ENCODE measurements at regions not wholly inside any gene's neighbourhood (a gene's known extent, or its start where the extent isn't known, plus 50 kb on each side); places are given as distances from the start of the nearest gene placed in this dataset.

GRCh38 chr9:80385246-80385645 lies 813.5 kb downstream of the TLE4 start:
- no peak overlapping the region for H4K91ac ChIP-seq (replicated peaks; ENCODE audit: insufficient read length, low read length)
- no peak overlapping the region for H2AFZ ChIP-seq (ENCODE audit: low read length)
- no peak overlapping the region for H2AK5ac ChIP-seq (ENCODE audit: low read depth, low read length)
- ChIA-PET POLR2A (ENCODE audit: partially characterized antibody) (no interaction called here), CTCF (ENCODE audit: partially characterized antibody) (no interaction called here)
- H4K5ac ChIP-seq (ENCODE audit: insufficient read length, low read depth, low read length): no peak overlapping the region
- no peak overlapping the region for H3K4ac ChIP-seq (replicated peaks; ENCODE audit: insufficient read length, low read depth, low read length)
- no peaks in the 10 kb centered on the region for H3K23me2 ChIP-seq (ENCODE audit: low read depth, low read length)
- H3K9ac ChIP-seq (replicated peaks in 1 of 4; ENCODE audit: extremely low read depth in 1 of 4, low read depth in 3 of 4, low read length in 3 of 4): no peak overlapping the region
- no peak overlapping the region for H2BK20ac ChIP-seq (ENCODE audit: low read length)
- H2BK120ac ChIP-seq (replicated peaks; ENCODE audit: low read depth, low read length): no peak overlapping the region
- H2BK5ac ChIP-seq (ENCODE audit: low read depth, low read length): no peak overlapping the region
- no peak overlapping the region for H3K56ac ChIP-seq (replicated peaks; ENCODE audit: insufficient read length, low read depth, low read length)
- FAIRE-seq (no peak), DNase-seq (ENCODE audit: low read depth in 1 of 2, low spot score in 2 of 2) (no peak)
- H3K4me2 ChIP-seq (ENCODE audit: insufficient read depth in 1 of 2, low read depth in 2 of 2, low read length in 2 of 2): no peak overlapping the region
- no peak overlapping the region for H3K23ac ChIP-seq (ENCODE audit: insufficient read length)
- H3K4me3 ChIP-seq (ENCODE audit: extremely low read depth in 1 of 4, insufficient read depth in 2 of 4, low read depth in 3 of 4, low read length in 4 of 4): no peak overlapping the region
- no peak overlapping the region for H3K27ac ChIP-seq (ENCODE audit: low read depth, low read length)
- WGBS, 2 experiments (ENCODE audit: extremely low coverage in 1 of 2, insufficient coverage in 1 of 2, insufficient read length in 1 of 2, insufficient replicate concordance in 2 of 2, low coverage in 1 of 2, low lambda C conversion rate in 2 of 2, missing lambda C conversion rate in 1 of 2): 87% methylated on average over 3 of the region's 3 CpGs; no CpG with 5 or more reads in 1 of the 2 experiments
- no peak for TF ChIP-seq GABPA (IDR thresholded peaks at IDR 0.05; ENCODE audit: borderline replicate concordance, insufficient read depth, low read length)
- TF ChIP-seq SP1 (IDR thresholded peaks at IDR 0.05; ENCODE audit: low read depth, low read length): no peak
- TF ChIP-seq YY1 (IDR thresholded peaks at IDR 0.05; ENCODE audit: low read depth, low read length): no peak
- TF ChIP-seq POLR2AphosphoS5 (IDR thresholded peaks at IDR 0.05; ENCODE audit: low read depth, low read length): no peak
- TF ChIP-seq KDM1A (IDR thresholded peaks at IDR 0.05; ENCODE audit: borderline replicate concordance, low read length): no peak
- no peak for TF ChIP-seq POLR2A (IDR thresholded peaks at IDR 0.05; ENCODE audit: control extremely low read depth in 1 of 2, low read depth in 2 of 2, low read length in 2 of 2)
- no peak for TF ChIP-seq TAF7 (optimal IDR thresholded peaks at IDR 0.05; ENCODE audit: borderline replicate concordance, low read depth, low read length)
- no peak for TF ChIP-seq JUND (IDR thresholded peaks at IDR 0.05; ENCODE audit: low read length)
- TF ChIP-seq TEAD4 (IDR thresholded peaks at IDR 0.05; ENCODE audit: low read depth, low read length): no peak
- H3K14ac ChIP-seq (ENCODE audit: insufficient read length): no peak overlapping the region
- H3K18ac ChIP-seq (ENCODE audit: extremely low read depth, low read length): no peak overlapping the region
- no peaks in the 10 kb centered on the region for H3K36me3 ChIP-seq (ENCODE audit: control insufficient read depth in 2 of 4, insufficient read depth in 4 of 4, low read length in 3 of 4)
- no peak overlapping the region for H4K8ac ChIP-seq (ENCODE audit: extremely low read depth, insufficient read depth, low read length)
- peaks cover 0 to 2% (median 0%) of the 10 kb centered on the region in 4 experiments; a peak in 1 of 7 replicates for H3K4me1 ChIP-seq (replicated peaks in 1 of 4; ENCODE audit: control insufficient read depth in 3 of 4, insufficient read depth in 4 of 4, low read length in 3 of 4)
- H3K27me3 ChIP-seq (replicated peaks in 1 of 4; ENCODE audit: control insufficient read depth in 3 of 4, extremely low read depth in 1 of 4, insufficient read depth in 3 of 4, low read length in 3 of 4): no peaks in the 10 kb centered on the region
- H4K20me1 ChIP-seq (replicated peaks in 1 of 2; ENCODE audit: control insufficient read depth in 1 of 2, insufficient read depth in 2 of 2, low read length in 2 of 2): no peaks in the 10 kb centered on the region
- no peaks in the 10 kb centered on the region for H3K9me3 ChIP-seq (ENCODE audit: insufficient read depth in 2 of 2, low read depth in 1 of 2, low read length in 1 of 2)
- H3K79me1 ChIP-seq (ENCODE audit: low read depth, low read length): no peaks in the 10 kb centered on the region
- no peak overlapping the region for H2BK12ac ChIP-seq (ENCODE audit: low read depth, low read length)
- H2BK15ac ChIP-seq (ENCODE audit: low read length): no peak overlapping the region
- no peaks in the 10 kb centered on the region for H3K79me2 ChIP-seq (ENCODE audit: control insufficient read depth in 1 of 2, insufficient read depth in 2 of 2, low read length in 2 of 2)
